Neuronal stem cell (in vitro differentiated cells): ENCODE measurements at regions not wholly inside any gene's neighbourhood (a gene's known extent, or its start where the extent isn't known, plus 50 kb on each side); places are given as distances from the start of the nearest gene placed in this dataset.

ENCODE experiments used
- DNase-seq: peaks from one replicate; pipeline ENCODE4 v3.0.0-alpha.2; 2013; ENCODE audit warnings: low spot score
- H2AFZ ChIP-seq: one replicate; pipeline ENCODE4 v1.6.1; 2013; ENCODE audit warnings: mild to moderate bottlenecking, low read length, inconsistent platforms
- H2AK5ac ChIP-seq: 2 replicates; pipeline ENCODE4 v1.6.1; 2013; ENCODE audit warnings: low read depth, mild to moderate bottlenecking, inconsistent platforms, low read length, moderate library complexity, mixed read lengths
- H2BK120ac ChIP-seq: 2 replicates; pipeline ENCODE4 v1.6.1; 2013; ENCODE audit warnings: low read depth, mild to moderate bottlenecking, inconsistent platforms, low read length, moderate library complexity, mixed read lengths
- H2BK12ac ChIP-seq: one replicate; pipeline ENCODE4 v1.6.1; 2013; ENCODE audit warnings: low read length, inconsistent platforms
- H2BK15ac ChIP-seq: 2 replicates; pipeline ENCODE4 v1.6.1; 2013; ENCODE audit warnings: mild to moderate bottlenecking, low read length, inconsistent platforms, mixed read lengths
- H2BK5ac ChIP-seq: one replicate; pipeline ENCODE4 v1.6.1; 2013; ENCODE audit warnings: inconsistent platforms, mild to moderate bottlenecking, low read length, moderate library complexity
- H3K14ac ChIP-seq: one replicate; pipeline ENCODE4 v1.6.1; 2013; ENCODE audit warnings: low read length, inconsistent platforms
- H3K18ac ChIP-seq: 2 replicates; pipeline ENCODE4 v1.6.1; 2013; ENCODE audit warnings: low read length, inconsistent platforms
- H3K23ac ChIP-seq: 2 replicates; pipeline ENCODE4 v1.6.1; 2013; ENCODE audit warnings: low read depth, mild to moderate bottlenecking, mixed read lengths, low read length, inconsistent platforms; ENCODE audit not compliant: poor library complexity
- H3K27ac ChIP-seq: replicated peaks from 3 replicates; pipeline ENCODE4 v1.5.1; 2013; ENCODE audit warnings: low read length, inconsistent platforms
- H3K27me3 ChIP-seq, 3 experiments: 2 replicates each; pipeline ENCODE4 v1.6.1; 2013; ENCODE audit warnings: low read length in 3 of 3, mild to moderate bottlenecking in 2 of 3, inconsistent platforms in 1 of 3, low read depth in 1 of 3, mixed read lengths in 1 of 3, moderate library complexity in 1 of 3; ENCODE audit not compliant: control insufficient read depth in 3 of 3, insufficient read depth in 3 of 3
- H3K36me3 ChIP-seq, 2 donors: replicated peaks in 1 of 2; 2 replicates each; pipeline ENCODE4 v1.6.1; 2013; ENCODE audit warnings: low read length in 2 of 2; ENCODE audit not compliant: control insufficient read depth in 2 of 2, insufficient read depth in 2 of 2
- H3K4ac ChIP-seq: 2 replicates; pipeline ENCODE4 v1.6.1; 2013; ENCODE audit warnings: inconsistent platforms, mild to moderate bottlenecking, low read length, moderate library complexity
- H3K4me1 ChIP-seq, 2 donors: 1 replicate in 1 of 2; 2 replicates in 1 of 2; pipeline ENCODE4 v1.6.1; 2013; ENCODE audit warnings: low read length in 2 of 2, low read depth in 1 of 2; ENCODE audit not compliant: control insufficient read depth in 2 of 2, insufficient read depth in 1 of 2
- H3K4me2 ChIP-seq: one replicate; pipeline ENCODE4 v1.6.1; 2013; ENCODE audit warnings: mild to moderate bottlenecking, low read length, inconsistent platforms; ENCODE audit not compliant: insufficient read depth, poor library complexity, severe bottlenecking
- H3K4me3 ChIP-seq, 2 donors: 2 replicates each; pipeline ENCODE4 v1.5.1; 2013; ENCODE audit warnings: low read length in 2 of 2, mild to moderate bottlenecking in 2 of 2, inconsistent platforms in 1 of 2, moderate library complexity in 1 of 2
- H3K79me1 ChIP-seq: one replicate; pipeline ENCODE4 v1.6.1; 2013; ENCODE audit warnings: low read depth, mild to moderate bottlenecking, inconsistent platforms, low read length, moderate library complexity
- H3K9ac ChIP-seq: one replicate; pipeline ENCODE4 v1.6.1; 2013; ENCODE audit warnings: mild to moderate bottlenecking, low read depth, low read length, inconsistent platforms; ENCODE audit not compliant: poor library complexity
- H3K9me3 ChIP-seq, 2 donors: replicated peaks in 1 of 2; 2 replicates each; pipeline versions ENCODE3 to v1.6.1; 2013; ENCODE audit warnings: low read length in 2 of 2, mild to moderate bottlenecking in 2 of 2, inconsistent platforms in 1 of 2, low read depth in 1 of 2, mixed read lengths in 1 of 2, moderate library complexity in 1 of 2; ENCODE audit not compliant: control insufficient read depth in 2 of 2, insufficient read depth in 1 of 2
- H4K8ac ChIP-seq: one replicate; pipeline ENCODE4 v1.6.1; 2013; ENCODE audit warnings: low read depth, mild to moderate bottlenecking, inconsistent platforms, low read length, moderate library complexity
- H4K91ac ChIP-seq: one replicate; pipeline ENCODE4 v1.6.1; 2013; ENCODE audit warnings: low read length, low read depth, mild to moderate bottlenecking, inconsistent platforms; ENCODE audit not compliant: poor library complexity
- WGBS, 2 donors: extraction: QIAGEN DNeasy Blood & Tissue Kit; methylation state at CpG; one replicate each; pipeline ENCODE4 v1.1.7; 2013; ENCODE audit warnings: missing lambda C conversion rate in 2 of 2, mixed read lengths in 1 of 2; ENCODE audit not compliant: insufficient read length in 2 of 2, insufficient replicate concordance in 1 of 2; ENCODE audit errors: extremely low coverage in 2 of 2; 5-methylcytosine and 5-hydroxymethylcytosine counted together

- H3K9ac ChIP-seq: no peak overlapping the region
- WGBS, 2 donors: no CpG with 5 or more reads among the region's 2 CpGs
- H3K23ac ChIP-seq: no peak overlapping the region
- no peak overlapping the region for H3K27ac ChIP-seq
- no peak overlapping the region for H3K4ac ChIP-seq
- H3K18ac ChIP-seq: no peak overlapping the region
- H3K9me3 ChIP-seq: no peaks in the 10 kb centered on the region
- H4K8ac ChIP-seq: no peak overlapping the region
- no peak overlapping the region for H3K4me2 ChIP-seq
- no peak overlapping the region for H3K4me3 ChIP-seq
- no peak overlapping the region for H2BK12ac ChIP-seq
- H2BK15ac ChIP-seq: no peak overlapping the region
- DNase-seq: no peak
- H3K14ac ChIP-seq: no peak overlapping the region
- H2AK5ac ChIP-seq: no peak overlapping the region
- H3K27me3 ChIP-seq: no peaks in the 10 kb centered on the region
- no peak overlapping the region for H2AFZ ChIP-seq
- H3K4me1 ChIP-seq: no peaks in the 10 kb centered on the region
- no peak overlapping the region for H2BK5ac ChIP-seq
- no peak overlapping the region for H4K91ac ChIP-seq
- no peaks in the 10 kb centered on the region for H3K36me3 ChIP-seq
- H3K79me1 ChIP-seq: no peaks in the 10 kb centered on the region
- no peak overlapping the region for H2BK120ac ChIP-seq
Measured at GRCh38 chr4:24096603-24097002, 206.8 kb upstream of the PPARGC1A start.

- Histone ChIP-seq H2BK12ac (no peak overlapping the region), H4K91ac (no peak overlapping the region), H2AK5ac (no peak overlapping the region), H2AFZ (no peak overlapping the region), H3K18ac (no peak overlapping the region), H3K4me1 (no peaks in the 10 kb centered on the region), H3K36me3 (no peaks in the 10 kb centered on the region), H3K4me3 (no peak overlapping the region), H2BK120ac (no peak overlapping the region), H3K4me2 (no peak overlapping the region), H4K8ac (no peak overlapping the region), H3K9ac (no peak overlapping the region), H3K27ac (no peak overlapping the region), H2BK15ac (no peak overlapping the region), H3K9me3 (no peaks in the 10 kb centered on the region), H3K23ac (no peak overlapping the region), H3K14ac (no peak overlapping the region), H3K4ac (no peak overlapping the region), H3K27me3 (no peaks in the 10 kb centered on the region), H2BK5ac (no peak overlapping the region), H3K79me1 (no peaks in the 10 kb centered on the region)
- no peak for DNase-seq
- WGBS, 2 donors: no CpG with 5 or more reads among the region's 2 CpGs
Measured at GRCh38 chr4:24094726-24095125, 204.9 kb upstream of the PPARGC1A start.

GRCh38 chr4:24093446-24093845 lies 203.6 kb upstream of the PPARGC1A start:
- Histone ChIP-seq H4K91ac (no peak overlapping the region), H4K8ac (no peak overlapping the region), H2BK12ac (no peak overlapping the region), H3K79me1 (no peaks in the 10 kb centered on the region), H3K4me3 (no peak overlapping the region), H3K9me3 (no peaks in the 10 kb centered on the region), H2BK120ac (no peak overlapping the region), H2AK5ac (no peak overlapping the region), H3K23ac (no peak overlapping the region), H3K18ac (no peak overlapping the region), H2AFZ (no peak overlapping the region), H3K14ac (no peak overlapping the region), H3K4ac (no peak overlapping the region), H3K9ac (no peak overlapping the region), H3K27me3 (no peaks in the 10 kb centered on the region), H2BK15ac (no peak overlapping the region), H3K36me3 (no peaks in the 10 kb centered on the region), H2BK5ac (no peak overlapping the region), H3K4me1 (no peaks in the 10 kb centered on the region), H3K4me2 (no peak overlapping the region), H3K27ac (no peak overlapping the region)
- no peak for DNase-seq
- WGBS, 2 donors: no CpG with 5 or more reads among the region's 2 CpGs

GRCh38 chr4:24091639-24092233 lies 201.9 kb upstream of the PPARGC1A start:
- H3K9ac ChIP-seq: no peak overlapping the region
- no peak overlapping the region for H2BK15ac ChIP-seq
- H3K4me2 ChIP-seq: no peak overlapping the region
- H2BK120ac ChIP-seq: no peak overlapping the region
- peak overlapping the region; percentile 19 for H3K18ac ChIP-seq
- H2BK12ac ChIP-seq: no peak overlapping the region
- H3K27ac ChIP-seq: no peak overlapping the region
- H2BK5ac ChIP-seq: no peak overlapping the region
- H3K23ac ChIP-seq: no peak overlapping the region
- H3K36me3 ChIP-seq: no peaks in the 10 kb centered on the region
- no CpG with 5 or more reads among the region's 6 CpGs for WGBS, 2 donors
- no peaks in the 10 kb centered on the region for H3K27me3 ChIP-seq
- no peaks in the 10 kb centered on the region for H3K9me3 ChIP-seq
- H4K8ac ChIP-seq: no peak overlapping the region
- peak overlapping the region; percentile 26 for H3K14ac ChIP-seq
- H3K79me1 ChIP-seq: no peaks in the 10 kb centered on the region
- H4K91ac ChIP-seq: no peak overlapping the region
- no peak overlapping the region for H2AK5ac ChIP-seq
- peak overlapping the region; percentile 53 for H2AFZ ChIP-seq
- H3K4me1 ChIP-seq: no peaks in the 10 kb centered on the region
- H3K4me3 ChIP-seq: no peak overlapping the region
- DNase-seq: no peak
- no peak overlapping the region for H3K4ac ChIP-seq
